ENCODE measurements at regions not wholly inside any gene's neighbourhood (a gene's known extent, or its start where the extent isn't known, plus 50 kb on each side); places are given as distances from the start of the nearest gene placed in this dataset.

- H3K27me3 Mint-ChIP-seq (ENCODE audit: insufficient read depth) = peaks cover 18% of the 10 kb centered on the region; the same call in 1 of the 2 replicates
- H3K9me3 Mint-ChIP-seq = no peaks in the 10 kb centered on the region
- H3K27ac Mint-ChIP-seq = no peak overlapping the region
- no peak overlapping the region for H3K4me3 Mint-ChIP-seq
- TF ChIP-seq, protein P1, sequence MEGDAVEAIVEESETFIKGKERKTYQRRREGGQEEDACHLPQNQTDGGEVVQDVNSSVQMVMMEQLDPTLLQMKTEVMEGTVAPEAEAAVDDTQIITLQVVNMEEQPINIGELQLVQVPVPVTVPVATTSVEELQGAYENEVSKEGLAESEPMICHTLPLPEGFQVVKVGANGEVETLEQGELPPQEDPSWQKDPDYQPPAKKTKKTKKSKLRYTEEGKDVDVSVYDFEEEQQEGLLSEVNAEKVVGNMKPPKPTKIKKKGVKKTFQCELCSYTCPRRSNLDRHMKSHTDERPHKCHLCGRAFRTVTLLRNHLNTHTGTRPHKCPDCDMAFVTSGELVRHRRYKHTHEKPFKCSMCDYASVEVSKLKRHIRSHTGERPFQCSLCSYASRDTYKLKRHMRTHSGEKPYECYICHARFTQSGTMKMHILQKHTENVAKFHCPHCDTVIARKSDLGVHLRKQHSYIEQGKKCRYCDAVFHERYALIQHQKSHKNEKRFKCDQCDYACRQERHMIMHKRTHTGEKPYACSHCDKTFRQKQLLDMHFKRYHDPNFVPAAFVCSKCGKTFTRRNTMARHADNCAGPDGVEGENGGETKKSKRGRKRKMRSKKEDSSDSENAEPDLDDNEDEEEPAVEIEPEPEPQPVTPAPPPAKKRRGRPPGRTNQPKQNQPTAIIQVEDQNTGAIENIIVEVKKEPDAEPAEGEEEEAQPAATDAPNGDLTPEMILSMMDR (IDR thresholded peaks at IDR 0.05) = no peak
- peak; percentile 23 for DNase-seq
- H3K4me1 Mint-ChIP-seq (ENCODE audit: low read depth) = peaks cover 17% of the 10 kb centered on the region
- no peaks in the 10 kb centered on the region for H3K36me3 Mint-ChIP-seq (ENCODE audit: low read depth)
Observed at GRCh38 chr11:127056338-127056971, 55.9 kb upstream of the KIRREL3 start.

GRCh38 chr11:127055236-127055635, 54.7 kb upstream of the KIRREL3 start:
- Mint-ChIP-seq H3K4me1 (ENCODE audit: low read depth) (peaks cover 15% of the 10 kb centered on the region), H3K4me3 (no peak overlapping the region), H3K27me3 (ENCODE audit: insufficient read depth) (peaks cover 13% of the 10 kb centered on the region), H3K36me3 (ENCODE audit: low read depth) (no peaks in the 10 kb centered on the region), H3K27ac (no peak overlapping the region), H3K9me3 (no peaks in the 10 kb centered on the region)
- TF ChIP-seq, protein P1 (IDR thresholded peaks at IDR 0.05) = no peak
- DNase-seq = no peak

DNA sequence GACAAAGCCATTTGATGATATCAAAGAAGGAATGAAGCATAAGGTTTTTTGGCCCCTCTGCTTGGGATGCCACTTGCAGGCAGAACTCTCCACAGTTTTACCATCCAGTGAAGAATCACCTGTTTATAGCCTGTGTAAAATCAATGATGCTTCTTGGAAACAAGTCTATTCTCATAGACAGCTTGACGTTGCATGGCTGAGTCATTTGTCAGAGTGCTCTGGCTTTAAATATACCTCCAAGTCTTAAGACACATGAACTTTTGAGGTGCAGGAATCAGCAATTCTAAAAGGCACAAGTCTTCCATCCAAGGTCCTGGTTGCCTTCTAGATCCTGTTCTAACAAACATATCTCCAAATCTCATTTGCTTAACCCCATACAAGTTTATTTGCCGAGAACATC, 53.6 kb upstream of the KIRREL3 start:
- Mint-ChIP-seq H3K4me1 (ENCODE audit: low read depth) (peaks cover 4% of the 10 kb centered on the region; the same call in 1 of the 2 replicates), H3K9me3 (no peaks in the 10 kb centered on the region), H3K4me3 (no peak overlapping the region), H3K36me3 (ENCODE audit: low read depth) (no peaks in the 10 kb centered on the region), H3K27ac (no peak overlapping the region), H3K27me3 (ENCODE audit: insufficient read depth) (peaks cover 20% of the 10 kb centered on the region)
- TF ChIP-seq, protein P1 (IDR thresholded peaks at IDR 0.05) = no peak
- no peak for DNase-seq

DNA sequence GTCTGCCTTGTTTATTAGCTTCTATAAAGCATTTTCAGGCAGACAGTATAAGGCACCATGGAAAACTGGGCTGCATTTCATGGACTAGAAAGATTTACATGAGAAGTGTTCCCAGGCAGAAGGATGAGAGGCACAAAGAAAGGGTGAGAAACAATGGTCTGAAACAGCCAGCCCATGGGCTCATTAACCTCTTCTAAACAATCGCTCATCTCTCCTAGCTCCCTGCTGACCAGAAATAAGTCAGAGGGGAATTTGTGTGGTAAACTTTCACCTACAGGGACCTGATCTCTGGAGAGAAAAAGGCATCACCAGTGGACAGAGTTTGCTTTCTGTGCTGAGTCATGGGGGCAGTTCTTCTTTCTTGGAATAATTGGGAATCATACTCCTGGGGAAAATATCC, 51.8 kb upstream of the KIRREL3 start:
- Mint-ChIP-seq H3K4me3 (no peak overlapping the region), H3K4me1 (ENCODE audit: low read depth) (no peaks in the 10 kb centered on the region), H3K27me3 (ENCODE audit: insufficient read depth) (peaks cover 31% of the 10 kb centered on the region), H3K9me3 (no peaks in the 10 kb centered on the region), H3K27ac (no peak overlapping the region), H3K36me3 (ENCODE audit: low read depth) (no peaks in the 10 kb centered on the region)
- TF ChIP-seq, protein P1 (IDR thresholded peaks at IDR 0.05) = no peak
- no peak for DNase-seq
